Astrocyte (in vitro differentiated cells and primary cell): ENCODE measurements at regions not wholly inside any gene's neighbourhood (a gene's known extent, or its start where the extent isn't known, plus 50 kb on each side); places are given as distances from the start of the nearest gene placed in this dataset.

ENCODE experiments used
- DNase-seq: peaks from one replicate; pipeline ENCODE4 v3.0.0-alpha.2; 2010; ENCODE audit warnings: low read depth
- FAIRE-seq: peaks from 2 replicates; lab custom pipeline; 2011; peaks lifted over from hg19 to GRCh38; lab: Jason Lieb, UNC
- H2AFZ ChIP-seq: 2 replicates; pipeline ENCODE4 v1.6.0; 2012; ENCODE audit warnings: low read depth, low read length, inconsistent platforms
- H3K27ac ChIP-seq: 2 replicates; pipeline ENCODE4 v1.5.1; 2011; ENCODE audit warnings: low read depth, low read length, inconsistent platforms
- H3K27me3 ChIP-seq: 2 replicates; pipeline ENCODE4 v1.6.0; 2011; ENCODE audit warnings: low read length, inconsistent platforms; ENCODE audit not compliant: insufficient read depth
- H3K36me3 ChIP-seq: 2 replicates; pipeline ENCODE4 v1.5.1; 2011; ENCODE audit warnings: low read length, inconsistent platforms; ENCODE audit not compliant: insufficient read depth
- H3K4me1 ChIP-seq: 2 replicates; pipeline ENCODE4 v1.5.1; 2011; ENCODE audit warnings: low read length, inconsistent platforms; ENCODE audit not compliant: insufficient read depth
- H3K4me2 ChIP-seq: 2 replicates; pipeline ENCODE4 v1.6.0; 2012; ENCODE audit warnings: low read length, inconsistent platforms
- H3K4me3 ChIP-seq: 2 replicates; pipeline ENCODE4 v1.5.1; 2011; ENCODE audit warnings: low read depth, mild to moderate bottlenecking, low read length, inconsistent platforms; ENCODE audit not compliant: insufficient read depth
- H3K79me2 ChIP-seq: 2 replicates; pipeline ENCODE4 v1.6.0; 2012; ENCODE audit warnings: mild to moderate bottlenecking, low read length, inconsistent platforms; ENCODE audit not compliant: insufficient read depth
- H3K9ac ChIP-seq: 2 replicates; pipeline ENCODE4 v1.6.0; 2012; ENCODE audit warnings: mild to moderate bottlenecking, low read length, inconsistent platforms
- H3K9me3 ChIP-seq: 2 replicates; pipeline ENCODE4 v1.5.1; 2012; ENCODE audit warnings: low read depth, mild to moderate bottlenecking, low read length, inconsistent platforms; ENCODE audit not compliant: insufficient read depth
- H4K20me1 ChIP-seq: 2 replicates; pipeline ENCODE4 v1.6.0; 2012; ENCODE audit warnings: low read length, inconsistent platforms; ENCODE audit not compliant: insufficient read depth
- H3K27ac Mint-ChIP-seq: one replicate; pipeline ENCODE4 v1.8.0; 2021; ENCODE audit warnings: mild to moderate bottlenecking, mixed read lengths; ENCODE audit not compliant: unreplicated experiment
- H3K27me3 Mint-ChIP-seq: one replicate; pipeline ENCODE4 v1.8.0; 2021; ENCODE audit warnings: low read depth, mixed read lengths; ENCODE audit not compliant: unreplicated experiment
- H3K36me3 Mint-ChIP-seq: one replicate; pipeline ENCODE4 v1.8.0; 2021; ENCODE audit warnings: low read depth, mixed read lengths; ENCODE audit not compliant: unreplicated experiment
- H3K4me1 Mint-ChIP-seq: one replicate; pipeline ENCODE4 v1.8.0; 2021; ENCODE audit warnings: low read depth, mixed read lengths; ENCODE audit not compliant: unreplicated experiment
- H3K4me3 Mint-ChIP-seq: one replicate; pipeline ENCODE4 v1.8.0; 2021; ENCODE audit warnings: mild to moderate bottlenecking, moderate library complexity, mixed read lengths; ENCODE audit not compliant: unreplicated experiment
- H3K9me3 Mint-ChIP-seq: one replicate; pipeline ENCODE4 v1.8.0; 2021; ENCODE audit warnings: mild to moderate bottlenecking, mixed read lengths; ENCODE audit not compliant: unreplicated experiment
- EZH2 ChIP-seq: IDR thresholded peaks from 2 replicates; pipeline ENCODE4 v1.6.1; 2012; ENCODE audit warnings: mild to moderate bottlenecking, low read length, inconsistent platforms; ENCODE audit not compliant: insufficient read depth
- TF ChIP-seq, protein P1 (sequence below): IDR thresholded peaks from 2 replicates; pipeline ENCODE4 v1.5.1; 2011; ENCODE audit warnings: low read depth, mild to moderate bottlenecking, inconsistent platforms, low read length, moderate library complexity; ENCODE audit not compliant: insufficient read depth

DNA sequence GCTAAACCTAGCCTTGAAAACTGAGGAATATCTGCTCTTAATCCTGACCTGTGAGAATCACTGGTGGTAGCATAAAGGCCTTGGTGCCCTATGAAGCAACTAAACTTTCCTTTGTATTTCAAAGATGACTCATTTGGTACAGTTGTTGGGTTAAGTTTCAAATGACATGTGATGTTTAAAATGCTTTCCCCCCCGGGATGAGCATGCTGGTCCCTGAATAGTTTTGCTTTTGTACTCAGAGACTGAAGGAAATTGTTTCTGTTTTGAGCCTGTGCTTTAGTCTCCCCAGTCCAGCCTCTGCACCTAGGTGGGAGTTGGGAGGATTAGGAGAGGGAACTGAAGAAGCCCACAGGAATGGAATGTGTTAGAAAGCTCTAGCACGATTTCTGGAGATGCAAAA, 258.9 kb upstream of the NPY start:
- TF ChIP-seq EZH2 = no peak
- TF ChIP-seq, protein P1, sequence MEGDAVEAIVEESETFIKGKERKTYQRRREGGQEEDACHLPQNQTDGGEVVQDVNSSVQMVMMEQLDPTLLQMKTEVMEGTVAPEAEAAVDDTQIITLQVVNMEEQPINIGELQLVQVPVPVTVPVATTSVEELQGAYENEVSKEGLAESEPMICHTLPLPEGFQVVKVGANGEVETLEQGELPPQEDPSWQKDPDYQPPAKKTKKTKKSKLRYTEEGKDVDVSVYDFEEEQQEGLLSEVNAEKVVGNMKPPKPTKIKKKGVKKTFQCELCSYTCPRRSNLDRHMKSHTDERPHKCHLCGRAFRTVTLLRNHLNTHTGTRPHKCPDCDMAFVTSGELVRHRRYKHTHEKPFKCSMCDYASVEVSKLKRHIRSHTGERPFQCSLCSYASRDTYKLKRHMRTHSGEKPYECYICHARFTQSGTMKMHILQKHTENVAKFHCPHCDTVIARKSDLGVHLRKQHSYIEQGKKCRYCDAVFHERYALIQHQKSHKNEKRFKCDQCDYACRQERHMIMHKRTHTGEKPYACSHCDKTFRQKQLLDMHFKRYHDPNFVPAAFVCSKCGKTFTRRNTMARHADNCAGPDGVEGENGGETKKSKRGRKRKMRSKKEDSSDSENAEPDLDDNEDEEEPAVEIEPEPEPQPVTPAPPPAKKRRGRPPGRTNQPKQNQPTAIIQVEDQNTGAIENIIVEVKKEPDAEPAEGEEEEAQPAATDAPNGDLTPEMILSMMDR = no peak
- H3K27ac ChIP-seq = no peak overlapping the region
- H3K36me3 ChIP-seq = no peaks in the 10 kb centered on the region
- H3K9me3 ChIP-seq = no peaks in the 10 kb centered on the region
- peak overlapping the region; percentile 5 for H3K27ac Mint-ChIP-seq
- H3K4me1 Mint-ChIP-seq = peaks cover 12% of the 10 kb centered on the region
- peaks cover 3% of the 10 kb centered on the region for H3K4me1 ChIP-seq
- DNase-seq (peak; percentile 32), FAIRE-seq (no peak)
- H3K4me2 ChIP-seq = peak overlapping the region; percentile 29
- H4K20me1 ChIP-seq = no peaks in the 10 kb centered on the region
- H3K4me3 Mint-ChIP-seq = no peak overlapping the region
- no peaks in the 10 kb centered on the region for H3K36me3 Mint-ChIP-seq
- H3K79me2 ChIP-seq = no peaks in the 10 kb centered on the region
- H3K27me3 ChIP-seq = no peaks in the 10 kb centered on the region
- H3K27me3 Mint-ChIP-seq = peaks cover 1% of the 10 kb centered on the region
- no peak overlapping the region for H3K4me3 ChIP-seq
- H2AFZ ChIP-seq = peak overlapping the region; percentile 62
- no peaks in the 10 kb centered on the region for H3K9me3 Mint-ChIP-seq
- no peak overlapping the region for H3K9ac ChIP-seq

DNA sequence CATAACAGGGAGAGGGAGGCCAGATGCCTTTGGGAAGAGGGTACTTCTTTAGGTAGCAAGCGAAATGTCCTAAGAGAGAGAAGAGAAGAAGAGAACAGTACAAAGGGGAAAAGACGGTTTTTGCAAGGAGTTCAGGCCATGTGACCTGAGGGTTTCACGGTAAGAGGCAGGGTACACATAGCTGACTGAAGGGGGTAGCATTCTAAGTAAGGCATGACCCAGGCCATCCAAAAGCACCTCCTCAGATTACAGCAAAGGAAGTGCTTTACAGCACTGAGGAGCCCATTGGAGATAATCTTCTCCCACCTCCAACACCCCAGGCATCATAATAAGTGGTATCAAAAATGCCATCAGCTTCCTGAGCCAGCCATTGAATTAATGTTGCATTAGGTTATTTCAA, 258.2 kb upstream of the NPY start:
- Histone ChIP-seq H3K4me2 (no peak overlapping the region), H3K79me2 (no peaks in the 10 kb centered on the region), H3K27ac (no peak overlapping the region), H3K27me3 (no peaks in the 10 kb centered on the region), H4K20me1 (no peaks in the 10 kb centered on the region), H3K9ac (no peak overlapping the region), H3K4me3 (no peak overlapping the region), H3K9me3 (no peaks in the 10 kb centered on the region), H3K36me3 (no peaks in the 10 kb centered on the region), H2AFZ (no peak overlapping the region), H3K4me1 (peaks cover 3% of the 10 kb centered on the region)
- Mint-ChIP-seq H3K9me3 (no peaks in the 10 kb centered on the region), H3K4me3 (no peak overlapping the region), H3K36me3 (no peaks in the 10 kb centered on the region), H3K27me3 (no peaks in the 10 kb centered on the region), H3K27ac (no peak overlapping the region), H3K4me1 (peaks cover 12% of the 10 kb centered on the region)
- no peak for FAIRE-seq
- no peak for DNase-seq
- no peak for TF ChIP-seq EZH2
- TF ChIP-seq, protein P1 = no peak

DNA sequence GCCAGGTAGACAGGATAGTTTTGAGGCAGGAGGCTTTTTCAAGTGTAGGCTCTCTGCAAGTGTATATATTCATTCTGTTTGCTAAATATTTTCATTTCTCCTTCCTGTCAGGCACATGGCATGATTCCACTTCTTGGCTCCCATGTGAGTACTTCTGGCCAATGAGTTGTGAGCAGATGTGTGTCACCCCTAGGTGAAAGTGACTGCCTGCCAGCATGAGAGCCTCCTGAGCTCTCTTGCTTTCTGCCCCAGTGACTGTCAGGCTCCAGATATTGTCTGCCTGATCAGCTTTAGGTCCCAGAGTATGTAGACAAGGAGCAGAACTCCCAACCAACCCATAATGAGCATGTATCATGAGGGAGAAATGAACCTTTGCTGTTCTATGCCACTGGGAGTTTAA, 257.6 kb upstream of the NPY start:
- H3K27me3 ChIP-seq = no peaks in the 10 kb centered on the region
- DNase-seq = no peak
- H3K79me2 ChIP-seq = no peaks in the 10 kb centered on the region
- H3K4me1 Mint-ChIP-seq = peaks cover 12% of the 10 kb centered on the region
- H3K27ac ChIP-seq = no peak overlapping the region
- H3K4me2 ChIP-seq = no peak overlapping the region
- H3K27me3 Mint-ChIP-seq = no peaks in the 10 kb centered on the region
- H3K36me3 Mint-ChIP-seq = no peaks in the 10 kb centered on the region
- FAIRE-seq = no peak
- TF ChIP-seq EZH2 = no peak
- H3K36me3 ChIP-seq = no peaks in the 10 kb centered on the region
- no peak overlapping the region for H2AFZ ChIP-seq
- no peak overlapping the region for H3K27ac Mint-ChIP-seq
- no peaks in the 10 kb centered on the region for H3K9me3 Mint-ChIP-seq
- no peaks in the 10 kb centered on the region for H3K9me3 ChIP-seq
- no peaks in the 10 kb centered on the region for H4K20me1 ChIP-seq
- H3K4me3 ChIP-seq = no peak overlapping the region
- no peak overlapping the region for H3K9ac ChIP-seq
- no peak overlapping the region for H3K4me3 Mint-ChIP-seq
- H3K4me1 ChIP-seq = peaks cover 3% of the 10 kb centered on the region
